Liver (tissue), 8 donors: ENCODE measurements at regions not wholly inside any gene's neighbourhood (a gene's known extent, or its start where the extent isn't known, plus 50 kb on each side); places are given as distances from the start of the nearest gene placed in this dataset.
A peak's percentile ranks its signal among the peaks of the same experiment; 100 is the strongest.

Experiments
- DNase-seq: peaks from one replicate; pipeline ENCODE4 v3.0.0-alpha.2; 2017; ENCODE audit warnings: low spot score
- H3K27ac ChIP-seq, 2 donors: one replicate each; pipeline ENCODE4 v1.7.0; 2013; ENCODE audit warnings: inconsistent platforms in 2 of 2, low read length in 2 of 2, control low read depth in 1 of 2, low read depth in 1 of 2, mild to moderate bottlenecking in 1 of 2
- H3K27me3 ChIP-seq, 4 donors: one replicate each; pipeline versions ENCODE4 v1.6.1 to v1.7.0; 2013; ENCODE audit warnings: low read length in 3 of 4, inconsistent platforms in 1 of 4, mild to moderate bottlenecking in 1 of 4, moderate library complexity in 1 of 4; ENCODE audit not compliant: control insufficient read depth in 4 of 4, insufficient read depth in 4 of 4
- H3K36me3 ChIP-seq, 4 donors: one replicate each; pipeline versions ENCODE4 v1.6.1 to v1.7.0; 2013; ENCODE audit warnings: low read length in 3 of 4, mild to moderate bottlenecking in 3 of 4, low read depth in 1 of 4, moderate library complexity in 1 of 4; ENCODE audit not compliant: control insufficient read depth in 4 of 4, insufficient read depth in 3 of 4
- H3K4me1 ChIP-seq, 4 donors: one replicate each; pipeline versions ENCODE4 v1.6.1 to v1.7.0; 2013; ENCODE audit warnings: low read length in 3 of 4, mild to moderate bottlenecking in 3 of 4, moderate library complexity in 1 of 4; ENCODE audit not compliant: control insufficient read depth in 4 of 4, insufficient read depth in 4 of 4
- H3K4me3 ChIP-seq, 3 donors: one replicate each; pipeline versions ENCODE4 v1.6.1 to v1.7.0; 2013; ENCODE audit warnings: low read length in 3 of 3, control low read depth in 1 of 3, low read depth in 1 of 3, mild to moderate bottlenecking in 1 of 3
- H3K9ac ChIP-seq, 2 donors: one replicate each; pipeline ENCODE4 v1.7.0; 2013; ENCODE audit warnings: low read length in 2 of 2, mild to moderate bottlenecking in 2 of 2, moderate library complexity in 2 of 2, control low read depth in 1 of 2, low read depth in 1 of 2
- H3K9me3 ChIP-seq, 4 donors: one replicate each; pipeline versions ENCODE4 v1.6.1 to v1.7.0; 2013; ENCODE audit warnings: low read length in 3 of 4; ENCODE audit not compliant: control insufficient read depth in 4 of 4
- EGR1 ChIP-seq, 2 donors: IDR thresholded peaks; 2 replicates each; pipeline ENCODE4 v1.6.1; 2016 to 2018; ENCODE audit warnings: antibody characterized with exemption in 2 of 2, low read depth in 2 of 2
- FOXA2 ChIP-seq: IDR thresholded peaks from 2 replicates; pipeline ENCODE4 v1.6.1; 2016; ENCODE audit warnings: antibody characterized with exemption
- GABPA ChIP-seq, 2 donors: IDR thresholded peaks in 1 of 2; conservative IDR thresholded peaks in 1 of 2; 2 replicates each; pipeline ENCODE4 v1.6.1; 2016; ENCODE audit warnings: antibody characterized with exemption in 2 of 2, mild to moderate bottlenecking in 1 of 2, moderate library complexity in 1 of 2
- HNF4A ChIP-seq, 2 donors: conservative IDR thresholded peaks; 2 replicates each; pipeline ENCODE4 v1.6.1; 2016; ENCODE audit warnings: antibody characterized with exemption in 2 of 2, mild to moderate bottlenecking in 2 of 2
- HNF4G ChIP-seq: IDR thresholded peaks from 2 replicates; pipeline ENCODE4 v1.6.1; 2016; ENCODE audit warnings: antibody characterized with exemption
- MAX ChIP-seq: IDR thresholded peaks from 2 replicates; pipeline ENCODE4 v1.6.1; 2016; ENCODE audit warnings: antibody characterized with exemption
- REST ChIP-seq: IDR thresholded peaks from 2 replicates; pipeline ENCODE4 v1.6.1; 2016; ENCODE audit warnings: antibody characterized with exemption, mild to moderate bottlenecking
- RXRA ChIP-seq, 2 donors: IDR thresholded peaks; 2 replicates each; pipeline ENCODE4 v1.6.1; 2017 to 2018; ENCODE audit warnings: antibody characterized with exemption in 2 of 2, mild to moderate bottlenecking in 1 of 2
- SP1 ChIP-seq: IDR thresholded peaks from 2 replicates; pipeline ENCODE4 v1.6.1; 2018; ENCODE audit warnings: antibody characterized with exemption, mild to moderate bottlenecking
- YY1 ChIP-seq: IDR thresholded peaks from 2 replicates; pipeline ENCODE4 v1.6.1; 2016; ENCODE audit warnings: antibody characterized with exemption, mild to moderate bottlenecking
- WGBS: extraction: QIAGEN DNeasy Blood & Tissue Kit; methylation state at CpG from one replicate; pipeline ENCODE4 v1.1.7; 2013; 5-methylcytosine and 5-hydroxymethylcytosine counted together
- TF ChIP-seq, protein P1 (sequence below): IDR thresholded peaks from 2 replicates; pipeline ENCODE4 v1.6.1; 2016; ENCODE audit warnings: antibody characterized with exemption
- TF ChIP-seq, protein P2 (sequence below): fragments of 150-350 bp; IDR thresholded peaks from 2 replicates; pipeline ENCODE4 v1.5.1; 2017; ENCODE audit warnings: improper control_type of control experiment, low read depth, low read length; ENCODE audit not compliant: missing input control
- donor health status: healthy.
- donor health status: healthy.
- donor health status: healthy.
- donor health status: healthy.
- donor health status: healthy.

GRCh38 chr10:88023676-88024075 lies 160.3 kb downstream of the PTEN start:
- TF ChIP-seq YY1 (no peak), HNF4G (no peak), HNF4A (conservative IDR thresholded peaks at IDR 0.05) (no peak), RXRA (IDR thresholded peaks at IDR 0.05) (no peak), EGR1 (IDR thresholded peaks at IDR 0.05; ENCODE audit: low read depth in 2 of 2) (no peak)
- TF ChIP-seq, protein P1, sequence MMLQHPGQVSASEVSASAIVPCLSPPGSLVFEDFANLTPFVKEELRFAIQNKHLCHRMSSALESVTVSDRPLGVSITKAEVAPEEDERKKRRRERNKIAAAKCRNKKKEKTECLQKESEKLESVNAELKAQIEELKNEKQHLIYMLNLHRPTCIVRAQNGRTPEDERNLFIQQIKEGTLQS, result no peak
- TF ChIP-seq, protein P2, sequence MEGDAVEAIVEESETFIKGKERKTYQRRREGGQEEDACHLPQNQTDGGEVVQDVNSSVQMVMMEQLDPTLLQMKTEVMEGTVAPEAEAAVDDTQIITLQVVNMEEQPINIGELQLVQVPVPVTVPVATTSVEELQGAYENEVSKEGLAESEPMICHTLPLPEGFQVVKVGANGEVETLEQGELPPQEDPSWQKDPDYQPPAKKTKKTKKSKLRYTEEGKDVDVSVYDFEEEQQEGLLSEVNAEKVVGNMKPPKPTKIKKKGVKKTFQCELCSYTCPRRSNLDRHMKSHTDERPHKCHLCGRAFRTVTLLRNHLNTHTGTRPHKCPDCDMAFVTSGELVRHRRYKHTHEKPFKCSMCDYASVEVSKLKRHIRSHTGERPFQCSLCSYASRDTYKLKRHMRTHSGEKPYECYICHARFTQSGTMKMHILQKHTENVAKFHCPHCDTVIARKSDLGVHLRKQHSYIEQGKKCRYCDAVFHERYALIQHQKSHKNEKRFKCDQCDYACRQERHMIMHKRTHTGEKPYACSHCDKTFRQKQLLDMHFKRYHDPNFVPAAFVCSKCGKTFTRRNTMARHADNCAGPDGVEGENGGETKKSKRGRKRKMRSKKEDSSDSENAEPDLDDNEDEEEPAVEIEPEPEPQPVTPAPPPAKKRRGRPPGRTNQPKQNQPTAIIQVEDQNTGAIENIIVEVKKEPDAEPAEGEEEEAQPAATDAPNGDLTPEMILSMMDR, result no peak
- no peaks in the 10 kb centered on the region for H3K27me3 ChIP-seq
- WGBS, result 87% methylated on average over 1 of the region's 1 CpG
- no peaks in the 10 kb centered on the region for H3K36me3 ChIP-seq
- no peak overlapping the region for H3K9ac ChIP-seq
- no peak overlapping the region for H3K27ac ChIP-seq
- no peak overlapping the region for H3K4me3 ChIP-seq
- H3K4me1 ChIP-seq, result peaks cover 0 to 2% (median 0%) of the 10 kb centered on the region in 4 donors
- no peaks in the 10 kb centered on the region for H3K9me3 ChIP-seq
- DNase-seq, result no peak

DNA sequence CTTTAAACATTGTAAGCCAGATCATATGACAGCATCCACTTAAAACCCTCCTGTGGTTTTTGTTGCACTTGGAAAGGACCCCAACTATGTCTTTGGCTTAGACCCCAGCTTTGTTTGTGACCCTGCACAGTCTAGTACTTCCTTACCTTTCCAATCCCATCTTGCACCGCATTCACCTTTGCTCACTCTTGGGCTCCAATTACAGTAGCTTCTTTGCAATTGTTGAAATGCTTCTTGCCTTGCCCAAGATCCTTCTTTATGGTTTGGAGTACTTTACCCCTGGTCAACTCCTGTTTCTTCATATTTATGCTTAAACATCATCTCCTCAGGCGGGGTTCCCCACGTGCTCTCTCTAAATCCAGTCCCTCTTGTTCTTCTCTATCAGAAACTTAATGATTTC lies 162.6 kb downstream of the PTEN start:
- Histone ChIP-seq H3K27me3 (no peaks in the 10 kb centered on the region), H3K9ac (no peak overlapping the region), H3K4me1 (peaks cover 0 to 9% (median 6%) of the 10 kb centered on the region in 4 donors), H3K9me3 (no peaks in the 10 kb centered on the region), H3K36me3 (no peaks in the 10 kb centered on the region), H3K27ac (no peak overlapping the region), H3K4me3 (no peak overlapping the region)
- TF ChIP-seq FOXA2, result no peak
- no peak for TF ChIP-seq GABPA (IDR thresholded peaks at IDR 0.05 in 1 of 2, conservative IDR thresholded peaks at IDR 0.05 in 1 of 2)
- no peak for TF ChIP-seq MAX
- no peak for DNase-seq
- 94% methylated on average over 3 of the region's 3 CpGs for WGBS

GRCh38 chr10:88027570-88027969 lies 164.1 kb downstream of the PTEN start:
- H3K27ac ChIP-seq, result peak overlapping the region in 1 of 2 donors; percentile 7
- TF ChIP-seq REST (no peak), RXRA (IDR thresholded peaks at IDR 0.05) (peak; percentile 13 to 25), SP1 (peak; percentile 7)
- DNase-seq, result no peak

More at GRCh38 chr10:88027570-88027969, 164.1 kb downstream of the PTEN start:
- no peaks in the 10 kb centered on the region for H3K36me3 ChIP-seq
- H3K4me3 ChIP-seq, result no peak overlapping the region
- H3K9ac ChIP-seq, result no peak overlapping the region
- 79% methylated on average over 4 of the region's 4 CpGs for WGBS
- peaks cover 0 to 9% (median 6%) of the 10 kb centered on the region in 4 donors for H3K4me1 ChIP-seq
- H3K9me3 ChIP-seq, result no peaks in the 10 kb centered on the region
- H3K27me3 ChIP-seq, result no peaks in the 10 kb centered on the region
